Activated gamma-delta T cell treated with anti-CD3 and anti-CD28 coated beads, Interleukin-2, amount 50 U/mL, for 16 hours (primary cell): ENCODE measurements at regions not wholly inside any gene's neighbourhood (a gene's known extent, or its start where the extent isn't known, plus 50 kb on each side); places are given as distances from the start of the nearest gene placed in this dataset.
"Not testable (repeated sequence)": the region's sequence is repeated elsewhere in the genome, so short reads cannot be mapped to it uniquely, and the experiment has no call there.

Source experiments
- DNase-seq: peaks from one replicate; pipeline ENCODE4 v3.0.0-alpha.2; 2020; ENCODE audit warnings: low read depth

GRCh38 chr16:79977940-79978836 lies 377.7 kb upstream of the MAF start:
- DNase-seq = no peak

- DNase-seq = no peak
Observed at GRCh38 chr16:79973320-79973719, 372.8 kb upstream of the MAF start.

GRCh38 chr16:79972053-79972704 lies 371.6 kb upstream of the MAF start:
- DNase-seq = no peak

GRCh38 chr16:79971237-79971572 lies 370.7 kb upstream of the MAF start:
- DNase-seq = no peak

GRCh38 chr16:79970551-79971236 lies 370.2 kb upstream of the MAF start:
- DNase-seq = no peak

- DNase-seq = no peak
Observed at GRCh38 chr16:79970087-79970486, 369.6 kb upstream of the MAF start.

GRCh38 chr16:79969458-79969857 lies 368.9 kb upstream of the MAF start:
- no peak for DNase-seq

- no peak for DNase-seq
Observed at GRCh38 chr16:79966226-79966625, 365.7 kb upstream of the MAF start.

GRCh38 chr16:79965718-79966117 lies 365.2 kb upstream of the MAF start:
- DNase-seq = no peak

- DNase-seq = no peak
Observed at GRCh38 chr16:79964104-79964503, 363.6 kb upstream of the MAF start.

GRCh38 chr16:79962962-79963361 lies 362.4 kb upstream of the MAF start:
- no peak for DNase-seq

- DNase-seq = no peak
Observed at GRCh38 chr16:79959226-79959625, 358.7 kb upstream of the MAF start.

- no peak for DNase-seq
Observed at GRCh38 chr16:79954921-79955705, 354.6 kb upstream of the MAF start.

- no peak for DNase-seq
Observed at GRCh38 chr16:79950932-79951719, 350.6 kb upstream of the MAF start.

- DNase-seq = no peak
Observed at GRCh38 chr16:79949417-79949816, 348.9 kb upstream of the MAF start.

GRCh38 chr16:79947771-79948170 lies 347.2 kb upstream of the MAF start:
- no peak for DNase-seq

GRCh38 chr16:79946252-79946651 lies 345.7 kb upstream of the MAF start:
- no peak for DNase-seq

- DNase-seq = no peak
Observed at GRCh38 chr16:79943736-79944135, 343.2 kb upstream of the MAF start.

- no peak for DNase-seq
Observed at GRCh38 chr16:79938575-79938974, 338.0 kb upstream of the MAF start.

- DNase-seq = not testable (repeated sequence)
Observed at GRCh38 chr16:79937671-79938070, 337.1 kb upstream of the MAF start.

- DNase-seq = no peak
Observed at GRCh38 chr16:79933603-79934002, 333.1 kb upstream of the MAF start.
